ENCODE measurements at regions not wholly inside any gene's neighbourhood (a gene's known extent, or its start where the extent isn't known, plus 50 kb on each side); places are given as distances from the start of the nearest gene placed in this dataset.

DNA sequence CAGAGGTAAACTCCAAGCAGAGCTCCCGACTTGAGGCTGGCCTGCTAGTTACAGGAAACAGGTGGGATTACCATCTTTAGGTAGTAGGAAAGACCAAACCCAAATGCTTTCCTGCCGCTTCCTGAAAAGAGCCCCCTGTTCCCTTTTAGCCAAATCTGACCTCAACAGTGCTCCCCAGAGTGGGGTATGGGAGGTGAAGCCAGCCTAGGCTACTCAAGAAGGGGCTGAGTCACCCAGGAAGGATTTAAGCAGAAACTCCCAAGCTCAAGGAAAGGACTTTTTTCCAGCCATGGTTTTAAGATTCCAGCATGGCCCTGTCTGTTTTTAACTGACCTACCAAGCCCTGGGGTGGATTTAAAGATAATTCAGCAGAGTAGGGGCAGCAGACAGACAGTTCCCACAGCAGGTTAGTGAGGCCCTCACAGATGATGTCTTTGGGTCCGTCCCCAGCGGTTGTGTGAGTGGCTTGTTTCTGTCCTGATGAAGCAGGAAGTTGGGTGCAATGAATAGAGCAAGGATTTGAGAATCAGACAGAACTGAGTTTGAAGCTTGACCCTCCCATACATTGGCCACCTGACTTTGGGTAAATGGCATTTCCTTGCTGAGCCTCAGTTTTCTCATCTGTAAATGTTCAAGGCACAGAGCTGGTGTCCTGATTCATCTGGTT, 76.9 kb upstream of the MAFB start:
- no peaks in the 10 kb centered on the region for H3K36me3 Mint-ChIP-seq
- no peak overlapping the region for H3K27ac Mint-ChIP-seq
- no peak overlapping the region for H3K4me3 Mint-ChIP-seq
- TF ChIP-seq, protein P1, sequence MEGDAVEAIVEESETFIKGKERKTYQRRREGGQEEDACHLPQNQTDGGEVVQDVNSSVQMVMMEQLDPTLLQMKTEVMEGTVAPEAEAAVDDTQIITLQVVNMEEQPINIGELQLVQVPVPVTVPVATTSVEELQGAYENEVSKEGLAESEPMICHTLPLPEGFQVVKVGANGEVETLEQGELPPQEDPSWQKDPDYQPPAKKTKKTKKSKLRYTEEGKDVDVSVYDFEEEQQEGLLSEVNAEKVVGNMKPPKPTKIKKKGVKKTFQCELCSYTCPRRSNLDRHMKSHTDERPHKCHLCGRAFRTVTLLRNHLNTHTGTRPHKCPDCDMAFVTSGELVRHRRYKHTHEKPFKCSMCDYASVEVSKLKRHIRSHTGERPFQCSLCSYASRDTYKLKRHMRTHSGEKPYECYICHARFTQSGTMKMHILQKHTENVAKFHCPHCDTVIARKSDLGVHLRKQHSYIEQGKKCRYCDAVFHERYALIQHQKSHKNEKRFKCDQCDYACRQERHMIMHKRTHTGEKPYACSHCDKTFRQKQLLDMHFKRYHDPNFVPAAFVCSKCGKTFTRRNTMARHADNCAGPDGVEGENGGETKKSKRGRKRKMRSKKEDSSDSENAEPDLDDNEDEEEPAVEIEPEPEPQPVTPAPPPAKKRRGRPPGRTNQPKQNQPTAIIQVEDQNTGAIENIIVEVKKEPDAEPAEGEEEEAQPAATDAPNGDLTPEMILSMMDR (IDR thresholded peaks at IDR 0.05; ENCODE audit: unreplicated experiment) = no peak
- H3K4me1 Mint-ChIP-seq = no peaks in the 10 kb centered on the region
- DNase-seq (ENCODE audit: low spot score in 2 of 2, unreplicated experiment in 2 of 2) = no peak
- H3K9me3 Mint-ChIP-seq = no peaks in the 10 kb centered on the region
- peaks cover 6% of the 10 kb centered on the region for H3K27me3 Mint-ChIP-seq (ENCODE audit: low read depth)

DNA sequence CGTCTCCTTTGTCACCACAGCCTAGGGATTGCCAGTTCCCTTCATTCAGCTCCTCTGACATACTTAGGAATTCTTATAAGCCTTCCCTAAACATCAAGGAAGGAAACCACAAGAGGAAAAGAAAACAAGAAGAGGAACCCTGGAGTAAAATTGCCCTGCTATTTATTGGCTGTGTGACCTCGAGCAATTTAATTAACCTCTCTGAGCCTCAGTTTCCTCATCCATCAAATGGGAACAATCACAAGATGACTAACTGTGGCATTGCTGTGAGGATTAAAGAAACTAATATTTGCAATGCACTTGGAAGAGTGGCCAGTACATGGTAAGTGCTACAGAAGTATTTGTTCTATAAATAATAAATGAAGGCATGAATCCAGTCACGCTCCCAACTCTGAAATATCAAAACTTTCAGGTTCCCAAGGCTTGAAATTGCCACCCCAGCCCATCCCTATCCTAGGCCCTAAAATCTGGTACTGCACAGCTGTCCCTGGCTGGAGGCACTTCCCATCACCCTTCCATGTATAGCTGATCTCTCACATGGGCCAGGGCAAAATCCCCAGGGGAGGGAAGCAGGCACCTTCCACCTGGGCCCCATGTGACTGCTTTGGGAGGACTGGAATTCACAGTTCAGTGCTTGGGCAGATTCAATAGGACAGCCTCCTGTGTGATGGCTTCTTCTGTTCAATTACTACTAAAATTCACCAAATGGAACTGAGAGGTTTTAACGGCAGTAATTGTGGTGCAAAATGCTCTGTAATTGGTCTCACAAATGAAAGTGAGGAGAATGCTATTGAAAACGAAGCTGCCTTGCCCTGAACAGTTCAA, 78.0 kb upstream of the MAFB start:
- TF ChIP-seq, protein P1 (IDR thresholded peaks at IDR 0.05; ENCODE audit: unreplicated experiment) = no peak
- Mint-ChIP-seq H3K27ac (no peak overlapping the region), H3K27me3 (ENCODE audit: low read depth) (peaks cover 8% of the 10 kb centered on the region), H3K9me3 (no peaks in the 10 kb centered on the region), H3K4me3 (no peak overlapping the region), H3K4me1 (no peaks in the 10 kb centered on the region), H3K36me3 (no peaks in the 10 kb centered on the region)
- DNase-seq (ENCODE audit: low spot score in 2 of 2, unreplicated experiment in 2 of 2) = no peak

DNA sequence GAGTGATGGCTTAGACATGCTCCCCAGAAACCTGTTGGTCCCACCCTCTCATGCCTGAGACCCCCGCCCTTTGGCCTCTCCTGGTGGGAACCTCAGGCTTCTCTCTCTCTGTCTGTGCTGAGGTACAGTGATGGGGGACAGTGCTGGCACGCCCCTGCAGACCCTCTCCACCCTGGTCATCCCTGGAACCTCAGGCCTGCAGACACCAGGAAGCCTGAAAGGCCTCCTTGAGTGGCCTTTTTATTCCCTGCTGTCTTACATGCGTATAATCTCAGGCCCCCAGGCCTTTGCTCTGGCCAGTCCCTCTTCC, 78.5 kb upstream of the MAFB start:
- Mint-ChIP-seq H3K27me3 (ENCODE audit: low read depth) (peaks cover 8% of the 10 kb centered on the region), H3K36me3 (no peaks in the 10 kb centered on the region), H3K9me3 (no peaks in the 10 kb centered on the region), H3K27ac (no peak overlapping the region), H3K4me1 (no peaks in the 10 kb centered on the region), H3K4me3 (no peak overlapping the region)
- no peak for DNase-seq (ENCODE audit: low spot score in 2 of 2, unreplicated experiment in 2 of 2)
- TF ChIP-seq, protein P1 (IDR thresholded peaks at IDR 0.05; ENCODE audit: unreplicated experiment) = no peak

DNA sequence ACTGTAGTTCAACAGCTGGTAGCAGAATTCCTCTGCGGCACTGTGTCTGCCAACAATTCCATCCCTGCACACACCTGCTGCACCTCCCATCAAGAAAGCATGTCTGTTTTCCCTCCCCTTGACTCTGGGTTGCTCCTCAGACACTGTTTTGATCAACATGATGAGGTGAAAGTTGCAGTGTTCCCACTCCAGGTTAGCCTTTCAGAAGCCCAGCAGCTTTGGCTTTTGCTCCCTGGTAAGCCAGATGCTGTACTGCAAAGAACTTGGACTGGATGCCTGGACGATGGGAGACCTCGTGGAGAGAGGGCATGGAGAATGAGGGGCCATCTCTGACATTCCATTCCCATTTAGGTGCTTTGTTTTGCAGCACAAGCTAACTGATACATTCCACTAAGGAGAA, 79.1 kb upstream of the MAFB start:
- TF ChIP-seq, protein P1 (IDR thresholded peaks at IDR 0.05; ENCODE audit: unreplicated experiment) = no peak
- peaks cover 8% of the 10 kb centered on the region for H3K27me3 Mint-ChIP-seq (ENCODE audit: low read depth)
- no peak for DNase-seq (ENCODE audit: low spot score in 2 of 2, unreplicated experiment in 2 of 2)
- no peak overlapping the region for H3K4me3 Mint-ChIP-seq
- H3K9me3 Mint-ChIP-seq = no peaks in the 10 kb centered on the region
- H3K27ac Mint-ChIP-seq = no peak overlapping the region
- H3K4me1 Mint-ChIP-seq = no peaks in the 10 kb centered on the region
- no peaks in the 10 kb centered on the region for H3K36me3 Mint-ChIP-seq

DNA sequence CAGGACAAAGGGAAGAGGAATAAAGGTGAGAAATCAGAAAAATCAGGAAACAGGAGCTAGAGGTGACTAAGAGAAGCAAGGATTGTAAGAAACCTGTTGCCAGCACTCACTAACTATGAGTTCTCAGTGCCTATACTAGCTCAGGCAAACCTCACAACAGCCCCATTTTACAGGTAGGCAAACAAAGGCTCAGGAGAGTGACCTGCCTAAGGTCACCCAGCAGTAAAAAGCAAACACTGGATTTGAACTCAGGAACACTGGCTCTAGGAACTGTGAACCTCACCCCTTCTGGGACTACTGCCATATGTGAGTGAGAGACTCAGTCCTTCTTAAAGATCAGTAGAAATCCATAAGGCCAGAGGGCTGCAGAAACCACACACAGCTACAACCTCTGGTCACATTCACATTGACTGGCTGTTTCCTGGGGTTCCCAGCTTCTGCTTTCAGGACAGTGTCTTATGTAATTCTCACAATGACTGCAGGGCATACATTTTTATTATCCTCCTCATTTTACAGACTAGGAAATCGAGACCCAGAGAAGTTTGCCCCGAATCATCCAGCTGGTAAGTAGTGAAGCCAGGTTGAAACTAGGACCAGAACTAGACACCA, 80.7 kb upstream of the MAFB start:
- H3K9me3 Mint-ChIP-seq = no peaks in the 10 kb centered on the region
- H3K27ac Mint-ChIP-seq = no peak overlapping the region
- DNase-seq (ENCODE audit: low spot score in 2 of 2, unreplicated experiment in 2 of 2) = no peak
- no peak overlapping the region for H3K4me3 Mint-ChIP-seq
- TF ChIP-seq, protein P1 (IDR thresholded peaks at IDR 0.05; ENCODE audit: unreplicated experiment) = no peak
- H3K4me1 Mint-ChIP-seq = no peaks in the 10 kb centered on the region
- peaks cover 6% of the 10 kb centered on the region for H3K27me3 Mint-ChIP-seq (ENCODE audit: low read depth)
- no peaks in the 10 kb centered on the region for H3K36me3 Mint-ChIP-seq
